ENCODE measurements at regions not wholly inside any gene's neighbourhood (a gene's known extent, or its start where the extent isn't known, plus 50 kb on each side); places are given as distances from the start of the nearest gene placed in this dataset.

- 83% methylated on average over 3 of the region's 3 CpGs for WGBS (ENCODE audit: low lambda C conversion rate, missing lambda C conversion rate)
- Histone ChIP-seq H3K4me3 (no peak overlapping the region), H3K9me2 (replicated peaks; ENCODE audit: insufficient read depth) (no peaks in the 10 kb centered on the region), H3K9me3 (ENCODE audit: low read depth) (no peaks in the 10 kb centered on the region), H4K20me1 (ENCODE audit: insufficient read depth, poor library complexity, severe bottlenecking) (no peaks in the 10 kb centered on the region), H3K27me3 (no peaks in the 10 kb centered on the region), H3K79me2 (no peaks in the 10 kb centered on the region), H2AFZ (no peak overlapping the region), H3K27ac (no peak overlapping the region), H3K36me3 (replicated peaks; ENCODE audit: insufficient read depth, low read depth) (no peaks in the 10 kb centered on the region), H3K4me1 (ENCODE audit: insufficient read depth) (peaks cover 8% of the 10 kb centered on the region), H3K4me2 (no peak overlapping the region)
- no peak for DNase-seq (ENCODE audit: low spot score)
- TF ChIP-seq, protein P1, sequence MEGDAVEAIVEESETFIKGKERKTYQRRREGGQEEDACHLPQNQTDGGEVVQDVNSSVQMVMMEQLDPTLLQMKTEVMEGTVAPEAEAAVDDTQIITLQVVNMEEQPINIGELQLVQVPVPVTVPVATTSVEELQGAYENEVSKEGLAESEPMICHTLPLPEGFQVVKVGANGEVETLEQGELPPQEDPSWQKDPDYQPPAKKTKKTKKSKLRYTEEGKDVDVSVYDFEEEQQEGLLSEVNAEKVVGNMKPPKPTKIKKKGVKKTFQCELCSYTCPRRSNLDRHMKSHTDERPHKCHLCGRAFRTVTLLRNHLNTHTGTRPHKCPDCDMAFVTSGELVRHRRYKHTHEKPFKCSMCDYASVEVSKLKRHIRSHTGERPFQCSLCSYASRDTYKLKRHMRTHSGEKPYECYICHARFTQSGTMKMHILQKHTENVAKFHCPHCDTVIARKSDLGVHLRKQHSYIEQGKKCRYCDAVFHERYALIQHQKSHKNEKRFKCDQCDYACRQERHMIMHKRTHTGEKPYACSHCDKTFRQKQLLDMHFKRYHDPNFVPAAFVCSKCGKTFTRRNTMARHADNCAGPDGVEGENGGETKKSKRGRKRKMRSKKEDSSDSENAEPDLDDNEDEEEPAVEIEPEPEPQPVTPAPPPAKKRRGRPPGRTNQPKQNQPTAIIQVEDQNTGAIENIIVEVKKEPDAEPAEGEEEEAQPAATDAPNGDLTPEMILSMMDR (IDR thresholded peaks at IDR 0.05; ENCODE audit: poor library complexity): no peak
- TF ChIP-seq EZH2 (IDR thresholded peaks at IDR 0.05; ENCODE audit: borderline replicate concordance) (no peak), EZH2phosphoT487 (IDR thresholded peaks at IDR 0.05; ENCODE audit: low read depth, severe bottlenecking, unreplicated experiment) (no peak)
Measured at GRCh38 chr9:80501635-80502034, 929.9 kb downstream of the TLE4 start.

- WGBS (ENCODE audit: low lambda C conversion rate, missing lambda C conversion rate): 87% methylated on average over 4 of the region's 4 CpGs
- H3K4me3 ChIP-seq: no peak overlapping the region
- no peaks in the 10 kb centered on the region for H3K36me3 ChIP-seq (replicated peaks; ENCODE audit: insufficient read depth, low read depth)
- TF ChIP-seq EZH2 (IDR thresholded peaks at IDR 0.05; ENCODE audit: borderline replicate concordance) (no peak), EZH2phosphoT487 (IDR thresholded peaks at IDR 0.05; ENCODE audit: low read depth, severe bottlenecking, unreplicated experiment) (no peak)
- TF ChIP-seq, protein P1 (IDR thresholded peaks at IDR 0.05; ENCODE audit: poor library complexity): no peak
- H3K9me2 ChIP-seq (replicated peaks; ENCODE audit: insufficient read depth): no peaks in the 10 kb centered on the region
- H3K27me3 ChIP-seq: no peaks in the 10 kb centered on the region
- no peak for DNase-seq (ENCODE audit: low spot score)
- no peaks in the 10 kb centered on the region for H3K9me3 ChIP-seq (ENCODE audit: low read depth)
- no peak overlapping the region for H2AFZ ChIP-seq
- H3K4me1 ChIP-seq (ENCODE audit: insufficient read depth): peaks cover 8% of the 10 kb centered on the region
- H3K79me2 ChIP-seq: no peaks in the 10 kb centered on the region
- H3K4me2 ChIP-seq: no peak overlapping the region
- H4K20me1 ChIP-seq (ENCODE audit: insufficient read depth, poor library complexity, severe bottlenecking): no peaks in the 10 kb centered on the region
- H3K27ac ChIP-seq: no peak overlapping the region
Measured at GRCh38 chr9:80500300-80500699, 928.5 kb downstream of the TLE4 start.

- no peaks in the 10 kb centered on the region for H3K4me1 ChIP-seq (ENCODE audit: insufficient read depth)
- no peak overlapping the region for H3K27ac ChIP-seq
- H2AFZ ChIP-seq: no peak overlapping the region
- no peaks in the 10 kb centered on the region for H3K27me3 ChIP-seq
- no peaks in the 10 kb centered on the region for H3K9me2 ChIP-seq (replicated peaks; ENCODE audit: insufficient read depth)
- H3K36me3 ChIP-seq (replicated peaks; ENCODE audit: insufficient read depth, low read depth): no peaks in the 10 kb centered on the region
- no peak for DNase-seq (ENCODE audit: low spot score)
- no peak overlapping the region for H3K4me3 ChIP-seq
- H3K9me3 ChIP-seq (ENCODE audit: low read depth): no peaks in the 10 kb centered on the region
- no peaks in the 10 kb centered on the region for H3K79me2 ChIP-seq
- no peaks in the 10 kb centered on the region for H4K20me1 ChIP-seq (ENCODE audit: insufficient read depth, poor library complexity, severe bottlenecking)
- no peak for TF ChIP-seq EZH2 (IDR thresholded peaks at IDR 0.05; ENCODE audit: borderline replicate concordance)
- TF ChIP-seq, protein P1 (IDR thresholded peaks at IDR 0.05; ENCODE audit: poor library complexity): no peak
- TF ChIP-seq EZH2phosphoT487 (IDR thresholded peaks at IDR 0.05; ENCODE audit: low read depth, severe bottlenecking, unreplicated experiment): no peak
- no peak overlapping the region for H3K4me2 ChIP-seq
- 85% methylated on average over 6 of the region's 6 CpGs for WGBS (ENCODE audit: low lambda C conversion rate, missing lambda C conversion rate)
Measured at GRCh38 chr9:80498001-80498555, 926.3 kb downstream of the TLE4 start.

Data from hepatocyte (in vitro differentiated cells).